Fibroblast of lung (primary cell): ENCODE measurements at regions not wholly inside any gene's neighbourhood (a gene's known extent, or its start where the extent isn't known, plus 50 kb on each side); places are given as distances from the start of the nearest gene placed in this dataset.
A peak's percentile ranks its signal among the peaks of the same experiment; 100 is the strongest.

Source experiments
- DNase-seq, 2 donors: peaks; one replicate each; pipeline versions ENCODE4 v3.0.0 to v3.0.0-alpha.2; 2010; ENCODE audit warnings: low read depth in 2 of 2
- H2AFZ ChIP-seq: 2 replicates; pipeline ENCODE4 v1.5.1; 2012; ENCODE audit warnings: low read length, control low read depth, inconsistent platforms
- H3K27ac ChIP-seq: 2 replicates; pipeline ENCODE4 v1.5.1; 2011; ENCODE audit warnings: low read length, control low read depth; ENCODE audit not compliant: insufficient read depth
- H3K27me3 ChIP-seq: 2 replicates; pipeline ENCODE4 v1.5.1; 2011; ENCODE audit warnings: mild to moderate bottlenecking, low read length; ENCODE audit not compliant: control insufficient read depth, insufficient read depth
- H3K36me3 ChIP-seq: 2 replicates; pipeline ENCODE4 v1.5.1; 2011; ENCODE audit warnings: low read length; ENCODE audit not compliant: control insufficient read depth, insufficient read depth
- H3K4me1 ChIP-seq: 2 replicates; pipeline ENCODE4 v1.5.1; 2011; ENCODE audit warnings: low read length; ENCODE audit not compliant: control insufficient read depth, insufficient read depth; ENCODE audit errors: extremely low read depth
- H3K4me2 ChIP-seq: 2 replicates; pipeline ENCODE4 v1.5.1; 2011; ENCODE audit warnings: low read length, control low read depth; ENCODE audit not compliant: insufficient read depth; ENCODE audit errors: extremely low read depth
- H3K4me3 ChIP-seq, 4 experiments: fragments of 200-600 bp in 1 of 4; sonication (generic) in 1 of 4; replicated peaks in 1 of 4; 2 replicates each; pipeline ENCODE4 v1.5.1; 2011 to 2016; ENCODE audit warnings: low read length in 4 of 4, low read depth in 3 of 4, mild to moderate bottlenecking in 3 of 4, control low read depth in 2 of 4, inconsistent platforms in 1 of 4, mixed read lengths in 1 of 4; ENCODE audit not compliant: insufficient read depth in 1 of 4; ENCODE audit errors: control extremely low read depth in 1 of 4
- H3K79me2 ChIP-seq: 2 replicates; pipeline ENCODE4 v1.5.1; 2012; ENCODE audit warnings: mild to moderate bottlenecking, low read length, inconsistent platforms; ENCODE audit not compliant: control insufficient read depth, insufficient read depth
- H3K9ac ChIP-seq: 2 replicates; pipeline ENCODE4 v1.5.1; 2011; ENCODE audit warnings: mild to moderate bottlenecking, low read length, control low read depth; ENCODE audit not compliant: insufficient read depth
- H3K9me3 ChIP-seq: 2 replicates; pipeline ENCODE4 v1.5.1; 2012; ENCODE audit warnings: low read depth, low read length; ENCODE audit not compliant: control insufficient read depth, insufficient read depth
- H4K20me1 ChIP-seq: 2 replicates; pipeline ENCODE4 v1.5.1; 2011; ENCODE audit warnings: low read length; ENCODE audit not compliant: control insufficient read depth, insufficient read depth; ENCODE audit errors: extremely low read depth
- EZH2 ChIP-seq: IDR thresholded peaks from 2 replicates; pipeline ENCODE4 v1.5.1; 2012; ENCODE audit warnings: low read length, control low read depth, mild to moderate bottlenecking; ENCODE audit errors: missing control alignments
- TF ChIP-seq, protein P1 (sequence below), 2 donors: IDR thresholded peaks in 1 of 2; conservative IDR thresholded peaks in 1 of 2; 1 replicate in 1 of 2; 2 replicates in 1 of 2; pipeline ENCODE4 v1.5.1; 2011 to 2012; ENCODE audit warnings: low read length in 2 of 2, control low read depth in 1 of 2, inconsistent platforms in 1 of 2, low read depth in 1 of 2, mild to moderate bottlenecking in 1 of 2

GRCh38 chr10:14429043-14429700 lies 98.4 kb upstream of the FRMD4A start:
- Histone ChIP-seq H3K4me1 (no peaks in the 10 kb centered on the region), H3K4me2 (no peak overlapping the region), H3K4me3 (no peak overlapping the region), H2AFZ (no peak overlapping the region), H3K36me3 (no peaks in the 10 kb centered on the region), H3K9ac (no peak overlapping the region), H3K27me3 (no peaks in the 10 kb centered on the region), H3K9me3 (no peaks in the 10 kb centered on the region), H3K79me2 (no peaks in the 10 kb centered on the region), H3K27ac (no peak overlapping the region), H4K20me1 (no peaks in the 10 kb centered on the region)
- no peak for DNase-seq
- TF ChIP-seq EZH2 = no peak
- TF ChIP-seq, protein P1, sequence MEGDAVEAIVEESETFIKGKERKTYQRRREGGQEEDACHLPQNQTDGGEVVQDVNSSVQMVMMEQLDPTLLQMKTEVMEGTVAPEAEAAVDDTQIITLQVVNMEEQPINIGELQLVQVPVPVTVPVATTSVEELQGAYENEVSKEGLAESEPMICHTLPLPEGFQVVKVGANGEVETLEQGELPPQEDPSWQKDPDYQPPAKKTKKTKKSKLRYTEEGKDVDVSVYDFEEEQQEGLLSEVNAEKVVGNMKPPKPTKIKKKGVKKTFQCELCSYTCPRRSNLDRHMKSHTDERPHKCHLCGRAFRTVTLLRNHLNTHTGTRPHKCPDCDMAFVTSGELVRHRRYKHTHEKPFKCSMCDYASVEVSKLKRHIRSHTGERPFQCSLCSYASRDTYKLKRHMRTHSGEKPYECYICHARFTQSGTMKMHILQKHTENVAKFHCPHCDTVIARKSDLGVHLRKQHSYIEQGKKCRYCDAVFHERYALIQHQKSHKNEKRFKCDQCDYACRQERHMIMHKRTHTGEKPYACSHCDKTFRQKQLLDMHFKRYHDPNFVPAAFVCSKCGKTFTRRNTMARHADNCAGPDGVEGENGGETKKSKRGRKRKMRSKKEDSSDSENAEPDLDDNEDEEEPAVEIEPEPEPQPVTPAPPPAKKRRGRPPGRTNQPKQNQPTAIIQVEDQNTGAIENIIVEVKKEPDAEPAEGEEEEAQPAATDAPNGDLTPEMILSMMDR (conservative IDR thresholded peaks at IDR 0.05 in 1 of 2, IDR thresholded peaks at IDR 0.05 in 1 of 2; ENCODE audit: low read depth in 1 of 2, low read length in 2 of 2) = no peak

DNA sequence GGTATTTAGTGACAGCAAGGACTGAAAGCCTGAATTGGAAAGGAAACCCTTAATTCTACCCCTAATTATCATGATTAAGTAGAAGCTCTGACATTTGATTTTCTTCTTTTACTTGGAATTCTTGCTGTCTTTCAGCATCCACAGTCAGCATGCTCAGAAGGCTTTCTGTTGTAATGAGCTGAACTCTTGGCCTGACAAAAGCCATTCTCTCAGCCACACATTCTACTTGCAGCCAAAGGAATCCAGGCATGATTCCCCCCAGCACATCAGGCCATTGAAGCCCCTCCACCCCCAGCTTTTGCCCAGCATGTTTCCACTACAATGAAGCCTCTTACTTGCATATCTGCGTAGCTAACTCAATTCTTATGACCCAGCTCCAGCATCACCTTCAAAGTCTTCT lies 94.3 kb upstream of the FRMD4A start:
- H3K9ac ChIP-seq = no peak overlapping the region
- no peaks in the 10 kb centered on the region for H3K9me3 ChIP-seq
- no peak overlapping the region for H3K27ac ChIP-seq
- no peak overlapping the region for H2AFZ ChIP-seq
- H3K4me1 ChIP-seq = no peaks in the 10 kb centered on the region
- peak in 1 of 2 donors; percentile 14 for DNase-seq
- H3K4me3 ChIP-seq = no peak overlapping the region
- H3K36me3 ChIP-seq = no peaks in the 10 kb centered on the region
- no peaks in the 10 kb centered on the region for H3K27me3 ChIP-seq
- no peak overlapping the region for H3K4me2 ChIP-seq
- H3K79me2 ChIP-seq = no peaks in the 10 kb centered on the region
- H4K20me1 ChIP-seq = no peaks in the 10 kb centered on the region
- TF ChIP-seq, protein P1 (conservative IDR thresholded peaks at IDR 0.05 in 1 of 2, IDR thresholded peaks at IDR 0.05 in 1 of 2; ENCODE audit: low read depth in 1 of 2, low read length in 2 of 2) = no peak
- no peak for TF ChIP-seq EZH2

DNA sequence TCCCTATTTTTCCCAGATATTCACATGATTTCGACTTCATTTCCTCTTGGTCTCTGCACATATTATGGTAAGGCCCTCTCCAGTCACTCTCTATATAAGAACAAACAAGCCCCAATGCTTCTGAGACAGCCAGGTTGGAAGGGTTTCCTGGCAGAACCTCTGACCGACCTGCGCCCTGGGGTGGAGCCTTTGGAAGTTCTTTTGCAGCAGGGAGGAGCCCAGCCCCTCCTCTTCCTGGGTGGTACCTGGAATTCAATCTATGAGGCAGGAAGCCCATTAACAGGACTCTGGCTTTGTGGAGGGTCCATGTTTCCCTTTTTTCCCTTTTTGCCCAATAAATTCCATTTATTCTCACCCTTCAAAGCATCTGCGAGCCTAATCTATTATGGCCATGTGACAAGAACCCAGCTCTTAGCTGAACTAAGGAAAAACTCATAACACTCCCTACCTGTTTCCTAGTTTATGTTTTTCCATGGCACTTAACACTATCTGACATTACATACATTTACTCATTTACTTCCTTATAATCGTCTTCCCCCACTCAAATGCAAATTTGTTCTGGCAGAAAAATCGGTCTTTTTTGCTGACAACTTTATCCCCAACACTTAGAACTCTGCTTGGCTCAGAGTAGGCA lies 92.5 kb upstream of the FRMD4A start:
- Histone ChIP-seq H2AFZ (no peak overlapping the region), H3K4me3 (no peak overlapping the region), H3K4me2 (no peak overlapping the region), H3K9ac (no peak overlapping the region), H3K79me2 (no peaks in the 10 kb centered on the region), H3K4me1 (no peaks in the 10 kb centered on the region), H3K27ac (no peak overlapping the region), H3K36me3 (no peaks in the 10 kb centered on the region), H3K9me3 (no peaks in the 10 kb centered on the region), H3K27me3 (no peaks in the 10 kb centered on the region), H4K20me1 (no peaks in the 10 kb centered on the region)
- no peak for TF ChIP-seq EZH2
- TF ChIP-seq, protein P1 (conservative IDR thresholded peaks at IDR 0.05 in 1 of 2, IDR thresholded peaks at IDR 0.05 in 1 of 2; ENCODE audit: low read depth in 1 of 2, low read length in 2 of 2) = no peak
- DNase-seq = no peak
